Esophagus muscularis mucosa (tissue), 4 donors: ENCODE measurements at regions not wholly inside any gene's neighbourhood (a gene's known extent, or its start where the extent isn't known, plus 50 kb on each side); places are given as distances from the start of the nearest gene placed in this dataset.

Experiments
- DNase-seq: peaks from one replicate; pipeline ENCODE4 v3.0.0-alpha.2; 2017; ENCODE audit errors: extremely low spot score
- H3K27ac ChIP-seq, 4 donors: fragments of 200-600 bp; sonication (generic); replicated peaks in 1 of 4; 1 replicate in 3 of 4; 2 replicates in 1 of 4; pipeline ENCODE4 v1.5.1; 2016 to 2019; ENCODE audit warnings: mild to moderate bottlenecking in 1 of 4
- H3K27me3 ChIP-seq, 4 donors: fragments of 200-600 bp; sonication (generic); one replicate each; pipeline versions ENCODE4 v1.5.1 to v1.6.0; 2016 to 2019
- H3K36me3 ChIP-seq, 4 donors: fragments of 200-600 bp; sonication (generic); one replicate each; pipeline ENCODE4 v1.5.1; 2016 to 2019
- H3K4me1 ChIP-seq, 4 donors: fragments of 200-600 bp; sonication (generic); one replicate each; pipeline ENCODE4 v1.5.1; 2016 to 2019
- H3K4me3 ChIP-seq, 4 donors: fragments of 200-600 bp; sonication (generic); 1 replicate in 2 of 4; 2 replicates in 2 of 4; pipeline ENCODE4 v1.5.1; 2016 to 2019; ENCODE audit warnings: mild to moderate bottlenecking in 4 of 4, moderate library complexity in 1 of 4
- H3K9me3 ChIP-seq, 4 donors: fragments of 200-600 bp; sonication (generic); 1 replicate in 3 of 4; 2 replicates in 1 of 4; pipeline ENCODE4 v1.5.1; 2016 to 2019
- CTCF ChIP-seq, 3 experiments: fragments of 200-600 bp in 2 of 3; fragments of 450-650 bp in 1 of 3; sonication (generic) in 2 of 3; IDR thresholded peaks; one replicate each; pipeline ENCODE4 v1.5.1; 2017 to 2019; ENCODE audit warnings: antibody characterized with exemption in 3 of 3, mild to moderate bottlenecking in 2 of 3, moderate library complexity in 1 of 3
- EP300 ChIP-seq: sonication (generic); formaldehyde crosslinking; IDR thresholded peaks from one replicate; pipeline ENCODE4 v1.6.1; 2017; ENCODE audit warnings: antibody characterized with exemption
- POLR2A ChIP-seq: fragments of 450-650 bp; IDR thresholded peaks from one replicate; pipeline ENCODE4 v1.6.1; 2017; ENCODE audit warnings: antibody characterized with exemption, moderate library complexity, mild to moderate bottlenecking, low read depth
- POLR2AphosphoS5 ChIP-seq, 2 donors: sonication (generic); formaldehyde crosslinking; IDR thresholded peaks; one replicate each; pipeline ENCODE4 v1.6.1; 2017; ENCODE audit warnings: antibody characterized with exemption in 2 of 2
- WGBS: methylation state at CpG from one replicate; pipeline ENCODE4 v1.1.5; 2018; 5-methylcytosine and 5-hydroxymethylcytosine counted together
- intact Hi-C: fragments of 100-400 bp; cut with DNase I; formaldehyde crosslinking; loops from one replicate; pipeline ENCODE4 v1.15.1; 2023

- Histone ChIP-seq H3K36me3 (no peaks in the 10 kb centered on the region), H3K27ac (no peak overlapping the region), H3K9me3 (no peaks in the 10 kb centered on the region), H3K4me1 (peaks cover 7 to 32% (median 14%) of the 10 kb centered on the region in 4 donors), H3K27me3 (no peaks in the 10 kb centered on the region), H3K4me3 (no peak overlapping the region)
- WGBS: 62% methylated on average over 3 of the region's 3 CpGs
- TF ChIP-seq POLR2A (no peak), EP300 (no peak), POLR2AphosphoS5 (IDR thresholded peaks at IDR 0.05) (no peak), CTCF (IDR thresholded peaks at IDR 0.05) (no peak)
- intact Hi-C loops: no loop called here
- no peak for DNase-seq
These were observed 346.8 kb upstream of the FMN2 start for GRCh38 chr1:239744851-239745250.

GRCh38 chr1:239755107-239755912, 336.4 kb upstream of the FMN2 start:
- Histone ChIP-seq H3K4me3 (no peak overlapping the region), H3K9me3 (no peaks in the 10 kb centered on the region), H3K27me3 (no peaks in the 10 kb centered on the region), H3K4me1 (peaks cover 0 to 13% (median 0%) of the 10 kb centered on the region in 4 donors), H3K27ac (no peak overlapping the region), H3K36me3 (no peaks in the 10 kb centered on the region)
- TF ChIP-seq POLR2AphosphoS5 (IDR thresholded peaks at IDR 0.05): no peak
- no peak for TF ChIP-seq POLR2A
- TF ChIP-seq CTCF (IDR thresholded peaks at IDR 0.05): no peak
- no peak for TF ChIP-seq EP300
- 77% methylated on average over 2 of the region's 2 CpGs for WGBS
- no peak for DNase-seq
- intact Hi-C loops: no loop called here

GRCh38 chr1:239757716-239758115, 334.0 kb upstream of the FMN2 start:
- Histone ChIP-seq H3K4me3 (no peak overlapping the region), H3K36me3 (no peaks in the 10 kb centered on the region), H3K27ac (no peak overlapping the region), H3K4me1 (peaks cover 0 to 13% (median 4%) of the 10 kb centered on the region in 4 donors), H3K9me3 (no peaks in the 10 kb centered on the region), H3K27me3 (no peaks in the 10 kb centered on the region)
- no peak for DNase-seq
- intact Hi-C loops: no loop called here
- TF ChIP-seq POLR2A (no peak), EP300 (no peak), POLR2AphosphoS5 (IDR thresholded peaks at IDR 0.05) (no peak), CTCF (IDR thresholded peaks at IDR 0.05) (no peak)
- 66% methylated on average over 2 of the region's 2 CpGs for WGBS

GRCh38 chr1:239758756-239759155, 332.9 kb upstream of the FMN2 start:
- 95% methylated on average over 3 of the region's 3 CpGs for WGBS
- peaks cover 0 to 13% (median 4%) of the 10 kb centered on the region in 4 donors for H3K4me1 ChIP-seq
- intact Hi-C loops: no loop called here
- H3K9me3 ChIP-seq: no peaks in the 10 kb centered on the region
- H3K4me3 ChIP-seq: no peak overlapping the region
- DNase-seq: no peak
- H3K27me3 ChIP-seq: no peaks in the 10 kb centered on the region
- H3K27ac ChIP-seq: no peak overlapping the region
- TF ChIP-seq EP300: no peak
- no peak for TF ChIP-seq POLR2A
- no peak for TF ChIP-seq CTCF (IDR thresholded peaks at IDR 0.05)
- no peak for TF ChIP-seq POLR2AphosphoS5 (IDR thresholded peaks at IDR 0.05)
- H3K36me3 ChIP-seq: no peaks in the 10 kb centered on the region
